HEK293 (cell line): ENCODE measurements at regions not wholly inside any gene's neighbourhood (a gene's known extent, or its start where the extent isn't known, plus 50 kb on each side); places are given as distances from the start of the nearest gene placed in this dataset.

Experiments used
- CTCF ChIA-PET: fragments of 350-600 bp; formaldehyde crosslinking; extraction: SDS; loops from one replicate; lab custom pipeline; 2021; ENCODE audit warnings: antibody characterized with exemption; lab: Yijun Ruan, JAX
- POLR2A ChIA-PET: fragments of 300-600 bp; formaldehyde crosslinking; extraction: SDS; loops from one replicate; lab custom pipeline; 2020; ENCODE audit warnings: antibody characterized with exemption, inconsistent platforms; lab: Yijun Ruan, JAX
- H3K27ac ChIP-seq: fragments of 200-500 bp; sonication (Bioruptor generic); 2 replicates; pipeline ENCODE4 v1.5.1; 2014; ENCODE audit warnings: low read depth, low read length, control low read depth, inconsistent platforms; ENCODE audit errors: extremely low read depth
- H3K36me3 ChIP-seq, 2 experiments: fragments of 200-500 bp in 1 of 2; sonication (Bioruptor generic) in 1 of 2; 1 replicate in 1 of 2; 2 replicates in 1 of 2; pipeline ENCODE4 v1.5.1; 2014 to 2017; ENCODE audit warnings: inconsistent platforms in 2 of 2, low read length in 2 of 2; ENCODE audit not compliant: control insufficient read depth in 2 of 2, insufficient read depth in 1 of 2
- H3K4me1 ChIP-seq: fragments of 200-500 bp; sonication (Bioruptor generic); 2 replicates; pipeline ENCODE4 v1.5.1; 2014; ENCODE audit warnings: mild to moderate bottlenecking, low read length, inconsistent platforms; ENCODE audit not compliant: control insufficient read depth, insufficient read depth
- H3K4me3 ChIP-seq: 2 replicates; pipeline ENCODE4 v1.5.1; 2011; ENCODE audit warnings: low read depth, mild to moderate bottlenecking, control low read depth, low read length, moderate library complexity
- H3K9me3 ChIP-seq: fragments of 200-500 bp; sonication (Bioruptor generic); 2 replicates; pipeline ENCODE4 v1.5.1; 2014; ENCODE audit warnings: low read depth, low read length, inconsistent platforms; ENCODE audit not compliant: control insufficient read depth, insufficient read depth
- GLI2 ChIP-seq: fragments of 450-650 bp; formaldehyde crosslinking; IDR thresholded peaks from 2 replicates; pipeline ENCODE4; 2017; ENCODE audit warnings: missing biosample characterization, missing genetic modification characterization, low read depth, borderline replicate concordance
- MEIS1 ChIP-seq: sonication (generic); formaldehyde crosslinking; IDR thresholded peaks from 2 replicates; pipeline ENCODE4 v1.8.1; 2022; ENCODE audit warnings: missing genetic modification reagents, mild to moderate bottlenecking, borderline replicate concordance
- PRDM2 ChIP-seq: fragments of 450-650 bp; formaldehyde crosslinking; IDR thresholded peaks from 2 replicates; pipeline ENCODE4 v1.5.1; 2016; ENCODE audit warnings: missing biosample characterization, missing genetic modification characterization, borderline replicate concordance
- PRDM4 ChIP-seq: fragments of 450-650 bp; formaldehyde crosslinking; IDR thresholded peaks from 2 replicates; pipeline ENCODE4 v1.5.1; 2017; ENCODE audit warnings: missing biosample characterization, missing genetic modification characterization
- REST ChIP-seq: fragments of 450-650 bp; formaldehyde crosslinking; IDR thresholded peaks from 2 replicates; pipeline ENCODE4 v1.5.1; 2016; ENCODE audit warnings: missing biosample characterization, missing genetic modification characterization
- SCRT1 ChIP-seq: fragments of 450-650 bp; formaldehyde crosslinking; IDR thresholded peaks from 2 replicates; pipeline ENCODE4 v1.5.1; 2016; ENCODE audit warnings: missing biosample characterization, missing genetic modification characterization, borderline replicate concordance
- SP2 ChIP-seq: fragments of 450-650 bp; formaldehyde crosslinking; IDR thresholded peaks from 2 replicates; pipeline ENCODE4 v1.5.1; 2016; ENCODE audit warnings: missing biosample characterization, missing genetic modification characterization
- ZBTB8A ChIP-seq: fragments of 450-650 bp; formaldehyde crosslinking; IDR thresholded peaks from 2 replicates; pipeline ENCODE4 v1.5.1; 2016; ENCODE audit warnings: missing biosample characterization, missing genetic modification characterization
- ZFP41 ChIP-seq: fragments of 450-650 bp; formaldehyde crosslinking; IDR thresholded peaks from 2 replicates; pipeline ENCODE4 v1.5.1; 2016; ENCODE audit warnings: missing biosample characterization, missing genetic modification characterization, borderline replicate concordance
- ZNF274 ChIP-seq, 2 experiments: fragments of 200-500 bp in 1 of 2; fragments of 450-650 bp in 1 of 2; sonication (Bioruptor generic) in 1 of 2; formaldehyde crosslinking in 1 of 2; IDR thresholded peaks; 2 replicates each; pipeline versions ENCODE4 v1.5.1 to v1.6.1; 2014 to 2016; ENCODE audit warnings: borderline replicate concordance in 1 of 2, inconsistent platforms in 1 of 2, low read length in 1 of 2, missing biosample characterization in 1 of 2, missing genetic modification characterization in 1 of 2
- ZNF37A ChIP-seq: fragments of 450-650 bp; IDR thresholded peaks from 2 replicates; pipeline ENCODE4 v1.5.1; 2018; ENCODE audit warnings: missing biosample characterization, missing genetic modification characterization
- ZNF488 ChIP-seq: fragments of 450-650 bp; formaldehyde crosslinking; IDR thresholded peaks from 2 replicates; pipeline ENCODE4 v1.5.1; 2016; ENCODE audit warnings: missing biosample characterization, missing genetic modification characterization
- ZNF501 ChIP-seq: fragments of 450-650 bp; formaldehyde crosslinking; IDR thresholded peaks from 2 replicates; pipeline ENCODE4 v1.5.1; 2016; ENCODE audit warnings: missing biosample characterization, missing genetic modification characterization
- ZNF548 ChIP-seq: fragments of 450-650 bp; formaldehyde crosslinking; IDR thresholded peaks from 2 replicates; pipeline ENCODE4 v1.5.1; 2016; ENCODE audit warnings: missing biosample characterization, missing genetic modification characterization
- ZNF561 ChIP-seq: fragments of 450-650 bp; IDR thresholded peaks from 2 replicates; pipeline ENCODE4 v1.5.1; 2018; ENCODE audit warnings: missing biosample characterization, missing genetic modification characterization, borderline replicate concordance
- ZNF677 ChIP-seq: fragments of 450-650 bp; IDR thresholded peaks from 2 replicates; pipeline ENCODE4 v1.5.0; 2018; ENCODE audit warnings: missing biosample characterization, mild to moderate bottlenecking, missing genetic modification characterization, moderate library complexity
- ZNF692 ChIP-seq: fragments of 450-650 bp; formaldehyde crosslinking; IDR thresholded peaks from 2 replicates; pipeline ENCODE4 v1.5.1; 2016; ENCODE audit warnings: missing biosample characterization, missing genetic modification characterization
- ZSCAN18 ChIP-seq: fragments of 450-650 bp; formaldehyde crosslinking; IDR thresholded peaks from 2 replicates; pipeline ENCODE4 v1.5.1; 2016; ENCODE audit warnings: missing biosample characterization, missing genetic modification characterization

GRCh38 chr1:55854911-55855310 is 639.7 kb upstream of the USP24 start (continued):
- TF ChIP-seq ZSCAN18 (tag by site-specific recombination) (no peak), ZFP41 (tag by site-specific recombination) (no peak), REST (no peak), ZNF274 (IDR thresholded peaks at IDR 0.05; ENCODE audit: low read length) (no peak), ZNF274 (tag by site-specific recombination; IDR thresholded peaks at IDR 0.05; ENCODE audit: borderline replicate concordance) (no peak), ZNF37A (tag by site-specific recombination) (no peak), ZNF561 (tag by site-specific recombination) (no peak), ZBTB8A (tag by site-specific recombination) (no peak), PRDM4 (tag by site-specific recombination) (no peak), SP2 (no peak), SCRT1 (tag by site-specific recombination) (no peak)

- CTCF ChIA-PET: interaction anchor here (0.6 to 1.2 kb wide), 4 partner anchors 10 to 576 kb away, joined by 3 to 6 read pairs (median 4); no protein-coding TSS in a partner anchor
- Histone ChIP-seq H3K27ac (no peak overlapping the region), H3K36me3 (no peaks in the 10 kb centered on the region), H3K4me3 (no peak overlapping the region), H3K9me3 (no peaks in the 10 kb centered on the region), H3K4me1 (no peaks in the 10 kb centered on the region)
- POLR2A ChIA-PET: no interaction called here
- TF ChIP-seq GLI2 (no peak), MEIS1 (CRISPR knock-in tag) (no peak), ZNF488 (tag by site-specific recombination) (no peak), ZNF692 (tag by site-specific recombination) (no peak), ZNF501 (no peak), ZNF548 (tag by site-specific recombination) (no peak), PRDM2 (no peak), ZNF677 (tag by site-specific recombination) (no peak), ZSCAN18 (tag by site-specific recombination) (no peak)
Measured at GRCh38 chr1:55848906-55849305, 633.7 kb upstream of the USP24 start.
